HG02588 (cell line): ENCODE measurements at regions not wholly inside any gene's neighbourhood (a gene's known extent, or its start where the extent isn't known, plus 50 kb on each side); places are given as distances from the start of the nearest gene placed in this dataset.
A peak's percentile ranks its signal among the peaks of the same experiment; 100 is the strongest.

Experiments used
- ATAC-seq: cut with Tn5 transposase; IDR thresholded peaks from one replicate; pipeline ENCODE4 v1.9.1; 2021; ENCODE audit warnings: mild to moderate bottlenecking, moderate library complexity; ENCODE audit not compliant: unreplicated experiment

GRCh38 chr15:98442379-98442833 is 205.9 kb upstream of the IGF1R start:
- peak; percentile 55 for ATAC-seq

GRCh38 chr15:98442901-98443300 is 205.4 kb upstream of the IGF1R start:
- no peak for ATAC-seq

- ATAC-seq = no peak
These were observed 204.8 kb upstream of the IGF1R start for GRCh38 chr15:98443526-98443925.

GRCh38 chr15:98444138-98444537 is 204.2 kb upstream of the IGF1R start:
- no peak for ATAC-seq

- no peak for ATAC-seq
These were observed 203.0 kb upstream of the IGF1R start for GRCh38 chr15:98445315-98445714.

GRCh38 chr15:98446083-98446482 is 202.3 kb upstream of the IGF1R start:
- ATAC-seq = no peak

GRCh38 chr15:98447069-98447468 is 201.3 kb upstream of the IGF1R start:
- no peak for ATAC-seq

GRCh38 chr15:98451236-98451635 is 197.1 kb upstream of the IGF1R start:
- no peak for ATAC-seq

- no peak for ATAC-seq
These were observed 196.1 kb upstream of the IGF1R start for GRCh38 chr15:98452238-98452637.

- ATAC-seq = no peak
These were observed 192.4 kb upstream of the IGF1R start for GRCh38 chr15:98455904-98456303.

GRCh38 chr15:98476559-98476958 is 171.8 kb upstream of the IGF1R start:
- no peak for ATAC-seq

- ATAC-seq = no peak
These were observed 167.5 kb upstream of the IGF1R start for GRCh38 chr15:98480844-98481243.

GRCh38 chr15:98483575-98484130 is 164.7 kb upstream of the IGF1R start:
- no peak for ATAC-seq

GRCh38 chr15:98484914-98485313 is 163.4 kb upstream of the IGF1R start:
- no peak for ATAC-seq

GRCh38 chr15:98485451-98485850 is 162.9 kb upstream of the IGF1R start:
- no peak for ATAC-seq

- no peak for ATAC-seq
These were observed 154.3 kb upstream of the IGF1R start for GRCh38 chr15:98493966-98494511.

- ATAC-seq = no peak
These were observed 147.1 kb upstream of the IGF1R start for GRCh38 chr15:98501192-98501591.

GRCh38 chr15:98501632-98502031 is 146.7 kb upstream of the IGF1R start:
- ATAC-seq = no peak

- ATAC-seq = no peak
These were observed 144.4 kb upstream of the IGF1R start for GRCh38 chr15:98503970-98504369.

GRCh38 chr15:98504998-98505397 is 143.3 kb upstream of the IGF1R start:
- ATAC-seq = no peak

GRCh38 chr15:98505611-98506031 is 142.7 kb upstream of the IGF1R start:
- ATAC-seq = no peak

GRCh38 chr15:98506172-98506571 is 142.2 kb upstream of the IGF1R start:
- ATAC-seq = no peak

- ATAC-seq = no peak
These were observed 141.6 kb upstream of the IGF1R start for GRCh38 chr15:98506711-98507110.
